CD4-positive, alpha-beta memory T cell (primary cell): ENCODE measurements at regions not wholly inside any gene's neighbourhood (a gene's known extent, or its start where the extent isn't known, plus 50 kb on each side); places are given as distances from the start of the nearest gene placed in this dataset.

ENCODE experiments used
- CTCF ChIA-PET: fragments of 350-600 bp; sonication (Branson Sonifier 250); formaldehyde crosslinking; loops from one replicate; lab custom pipeline; 2021; ENCODE audit warnings: inconsistent platforms; ENCODE audit not compliant: partially characterized antibody; lab: Charles Lee
- POLR2A ChIA-PET: fragments of 350-600 bp; sonication (Branson Sonifier 250); formaldehyde crosslinking; loops from one replicate; lab custom pipeline; 2021; ENCODE audit not compliant: partially characterized antibody; lab: Charles Lee
- DNase-seq, 5 donors: peaks; one replicate each; pipeline versions ENCODE4 v3.0.0 to v3.0.0-alpha.2; 2020 to 2022; ENCODE audit warnings: mixed read lengths in 1 of 5
- H3K27ac ChIP-seq: one replicate; pipeline ENCODE4 v1.7.0; 2013; ENCODE audit warnings: low read depth, low read length
- H3K27me3 ChIP-seq: 2 replicates; pipeline ENCODE4 v1.7.0; 2013; ENCODE audit warnings: mild to moderate bottlenecking, low read length, moderate library complexity; ENCODE audit not compliant: insufficient read depth
- H3K36me3 ChIP-seq: 2 replicates; pipeline ENCODE4 v1.7.0; 2013; ENCODE audit warnings: mild to moderate bottlenecking, low read length, moderate library complexity; ENCODE audit not compliant: insufficient read depth
- H3K4me1 ChIP-seq: 2 replicates; pipeline ENCODE4 v1.7.0; 2013; ENCODE audit warnings: mild to moderate bottlenecking, low read length, moderate library complexity; ENCODE audit not compliant: insufficient read depth
- H3K4me3 ChIP-seq, 2 donors: one replicate each; pipeline ENCODE4 v1.7.0; 2013; ENCODE audit warnings: low read length in 2 of 2, mild to moderate bottlenecking in 1 of 2
- H3K9me3 ChIP-seq, 2 donors: one replicate each; pipeline ENCODE4 v1.7.0; 2013; ENCODE audit warnings: low read length in 2 of 2, control low read depth in 1 of 2; ENCODE audit not compliant: control insufficient read depth in 1 of 2
- H3K27ac Mint-ChIP-seq, 7 donors: one replicate each; pipeline ENCODE4 v1.8.0; 2020 to 2021; ENCODE audit warnings: mixed read lengths in 7 of 7, mild to moderate bottlenecking in 6 of 7, inconsistent platforms in 3 of 7, moderate library complexity in 3 of 7
- H3K27me3 Mint-ChIP-seq, 2 donors: one replicate each; pipeline ENCODE4 v1.8.0; 2020 to 2021; ENCODE audit warnings: mixed read lengths in 2 of 2
- H3K36me3 Mint-ChIP-seq, 2 donors: one replicate each; pipeline ENCODE4 v1.8.0; 2020 to 2021; ENCODE audit warnings: mixed read lengths in 2 of 2, inconsistent platforms in 1 of 2, mild to moderate bottlenecking in 1 of 2
- H3K4me1 Mint-ChIP-seq, 4 donors: one replicate each; pipeline ENCODE4 v1.8.0; 2020 to 2021; ENCODE audit warnings: mixed read lengths in 4 of 4, mild to moderate bottlenecking in 1 of 4
- H3K4me3 Mint-ChIP-seq, 8 donors: one replicate each; pipeline ENCODE4 v1.8.0; 2020 to 2021; ENCODE audit warnings: mixed read lengths in 8 of 8, mild to moderate bottlenecking in 7 of 8, moderate library complexity in 6 of 8, inconsistent platforms in 3 of 8
- H3K9me3 Mint-ChIP-seq, 8 donors: one replicate each; pipeline ENCODE4 v1.8.0; 2020 to 2021; ENCODE audit warnings: mixed read lengths in 8 of 8, mild to moderate bottlenecking in 5 of 8, inconsistent platforms in 3 of 8, moderate library complexity in 1 of 8
- intact Hi-C: fragments of 100-400 bp; cut with micrococcal nuclease; formaldehyde crosslinking; loops from one replicate; pipeline ENCODE4 v1.15.1; 2023

GRCh38 chr6:137769797-137770362, 97.2 kb upstream of the TNFAIP3 start:
- intact Hi-C loops: loop anchor here (5.0 kb wide), 1 partner anchor 53 kb away; no protein-coding TSS in a partner anchor
- Mint-ChIP-seq H3K4me1 (peaks cover 9 to 39% (median 18%) of the 10 kb centered on the region in 4 donors), H3K4me3 (peak overlapping the region in 1 of 8 donors; percentile 28), H3K36me3 (no peaks in the 10 kb centered on the region), H3K27me3 (no peaks in the 10 kb centered on the region), H3K27ac (no peak overlapping the region), H3K9me3 (no peaks in the 10 kb centered on the region)
- ChIA-PET CTCF (interaction anchor here (1.5 kb wide), 1 partner anchor 30 kb away, joined by 3 read pairs; no protein-coding TSS in a partner anchor), POLR2A (interaction anchor here (1.0 kb wide), 1 partner anchor 41 kb away, joined by 3 read pairs; no protein-coding TSS in a partner anchor)
- H3K9me3 ChIP-seq: no peaks in the 10 kb centered on the region
- no peaks in the 10 kb centered on the region for H3K27me3 ChIP-seq
- no peak overlapping the region for H3K27ac ChIP-seq
- DNase-seq: no peak
- H3K4me3 ChIP-seq: no peak overlapping the region
- H3K4me1 ChIP-seq: peaks cover 22% of the 10 kb centered on the region
- H3K36me3 ChIP-seq: no peaks in the 10 kb centered on the region

GRCh38 chr6:137772541-137773250, 94.4 kb upstream of the TNFAIP3 start:
- no peaks in the 10 kb centered on the region for H3K9me3 Mint-ChIP-seq
- intact Hi-C loops: no loop called here
- peaks cover 8 to 26% (median 15%) of the 10 kb centered on the region in 4 donors for H3K4me1 Mint-ChIP-seq
- Histone ChIP-seq H3K27ac (no peak overlapping the region), H3K4me1 (peaks cover 15% of the 10 kb centered on the region), H3K4me3 (no peak overlapping the region), H3K36me3 (no peaks in the 10 kb centered on the region), H3K9me3 (no peaks in the 10 kb centered on the region), H3K27me3 (no peaks in the 10 kb centered on the region)
- POLR2A ChIA-PET: no interaction called here
- no peaks in the 10 kb centered on the region for H3K27me3 Mint-ChIP-seq
- no peaks in the 10 kb centered on the region for H3K36me3 Mint-ChIP-seq
- H3K27ac Mint-ChIP-seq: peak overlapping the region in 1 of 7 donors; percentile 19
- H3K4me3 Mint-ChIP-seq: no peak overlapping the region
- CTCF ChIA-PET: no interaction called here
- no peak for DNase-seq

- H3K4me3 ChIP-seq: no peak overlapping the region
- H3K36me3 Mint-ChIP-seq: no peaks in the 10 kb centered on the region
- H3K36me3 ChIP-seq: no peaks in the 10 kb centered on the region
- CTCF ChIA-PET: no interaction called here
- no peaks in the 10 kb centered on the region for H3K27me3 ChIP-seq
- intact Hi-C loops: loop anchor here (5.0 kb wide), 1 partner anchor 38 kb away; no protein-coding TSS in a partner anchor
- H3K27ac Mint-ChIP-seq: peak overlapping the region in 1 of 7 donors; percentile 36
- no peaks in the 10 kb centered on the region for H3K27me3 Mint-ChIP-seq
- no peaks in the 10 kb centered on the region for H3K4me1 ChIP-seq
- H3K4me1 Mint-ChIP-seq: peaks cover 0 to 4% (median 3%) of the 10 kb centered on the region in 4 donors
- H3K9me3 ChIP-seq: no peaks in the 10 kb centered on the region
- no peak overlapping the region for H3K27ac ChIP-seq
- no peaks in the 10 kb centered on the region for H3K9me3 Mint-ChIP-seq
- no peak for DNase-seq
- POLR2A ChIA-PET: no interaction called here
- no peak overlapping the region for H3K4me3 Mint-ChIP-seq
Measured at GRCh38 chr6:137775227-137775626, 91.8 kb upstream of the TNFAIP3 start.

DNA sequence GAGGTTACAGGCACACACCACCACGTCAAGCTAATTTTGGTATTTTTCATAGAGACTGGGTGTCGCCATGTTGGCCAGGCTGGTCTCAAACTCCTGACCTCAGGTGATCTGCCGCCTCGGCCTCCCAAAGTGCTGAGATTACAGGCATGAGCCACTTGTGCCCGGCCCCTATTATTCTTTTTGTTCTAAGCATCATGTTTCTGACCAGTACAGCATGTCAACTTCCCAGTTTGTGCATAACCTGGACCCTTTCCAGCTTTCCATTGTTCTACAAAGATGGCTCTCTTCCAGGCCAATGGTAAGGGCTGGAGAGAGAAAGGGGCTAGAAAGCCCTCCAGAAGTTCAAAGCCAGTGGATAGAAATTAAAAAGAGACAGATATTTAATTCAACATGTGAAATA, 91.3 kb upstream of the TNFAIP3 start:
- intact Hi-C loops: loop anchor here (5.0 kb wide), 1 partner anchor 38 kb away; no protein-coding TSS in a partner anchor

GRCh38 chr6:137776256-137776655, 90.8 kb upstream of the TNFAIP3 start:
- Mint-ChIP-seq H3K27me3 (no peaks in the 10 kb centered on the region), H3K27ac (no peak overlapping the region), H3K36me3 (no peaks in the 10 kb centered on the region), H3K9me3 (no peaks in the 10 kb centered on the region), H3K4me1 (peaks cover 0 to 4% (median 0%) of the 10 kb centered on the region in 4 donors), H3K4me3 (no peak overlapping the region)
- DNase-seq: no peak
- no peaks in the 10 kb centered on the region for H3K27me3 ChIP-seq
- no peak overlapping the region for H3K4me3 ChIP-seq
- intact Hi-C loops: loop anchor here (5.0 kb wide), 1 partner anchor 39 kb away; no protein-coding TSS in a partner anchor
- CTCF ChIA-PET: interaction anchor here (1.3 kb wide), 1 partner anchor 24 kb away, joined by 3 read pairs; no protein-coding TSS in a partner anchor
- POLR2A ChIA-PET: interaction anchor here (0.6 kb wide), 1 partner anchor 23 kb away, joined by 3 read pairs; no protein-coding TSS in a partner anchor
- no peaks in the 10 kb centered on the region for H3K9me3 ChIP-seq
- H3K4me1 ChIP-seq: no peaks in the 10 kb centered on the region
- H3K36me3 ChIP-seq: no peaks in the 10 kb centered on the region
- no peak overlapping the region for H3K27ac ChIP-seq

More for the DNA sequence above, 91.3 kb upstream of the TNFAIP3 start:
- DNase-seq: no peak
- Histone ChIP-seq H3K4me3 (no peak overlapping the region), H3K4me1 (no peaks in the 10 kb centered on the region), H3K27ac (no peak overlapping the region), H3K36me3 (no peaks in the 10 kb centered on the region), H3K27me3 (no peaks in the 10 kb centered on the region), H3K9me3 (no peaks in the 10 kb centered on the region)
- CTCF ChIA-PET: interaction anchor here (1.3 kb wide), 1 partner anchor 24 kb away, joined by 3 read pairs; no protein-coding TSS in a partner anchor
- no peak overlapping the region for H3K27ac Mint-ChIP-seq
- H3K4me3 Mint-ChIP-seq: no peak overlapping the region
- H3K36me3 Mint-ChIP-seq: no peaks in the 10 kb centered on the region
- H3K9me3 Mint-ChIP-seq: no peaks in the 10 kb centered on the region
- H3K27me3 Mint-ChIP-seq: no peaks in the 10 kb centered on the region
- POLR2A ChIA-PET: no interaction called here
- peaks cover 0 to 4% (median 0%) of the 10 kb centered on the region in 4 donors for H3K4me1 Mint-ChIP-seq

- Mint-ChIP-seq H3K4me1 (peaks cover 0 to 4% (median 0%) of the 10 kb centered on the region in 4 donors), H3K27me3 (no peaks in the 10 kb centered on the region), H3K27ac (peak overlapping the region in 2 of 7 donors; percentile 60 to 66), H3K36me3 (no peaks in the 10 kb centered on the region), H3K9me3 (no peaks in the 10 kb centered on the region), H3K4me3 (no peak overlapping the region)
- POLR2A ChIA-PET: no interaction called here
- Histone ChIP-seq H3K4me1 (no peaks in the 10 kb centered on the region), H3K9me3 (no peaks in the 10 kb centered on the region), H3K27me3 (no peaks in the 10 kb centered on the region), H3K36me3 (no peaks in the 10 kb centered on the region), H3K27ac (no peak overlapping the region), H3K4me3 (no peak overlapping the region)
- CTCF ChIA-PET: interaction anchor here (0.7 to 1.3 kb wide), 3 partner anchors 22 to 713 kb away, joined by 3 to 4 read pairs (median 3); no protein-coding TSS in a partner anchor
- intact Hi-C loops: loop anchor here (5.0 kb wide), 1 partner anchor 40 kb away; no protein-coding TSS in a partner anchor
- no peak for DNase-seq
Measured at GRCh38 chr6:137776786-137777686, 90.0 kb upstream of the TNFAIP3 start.
